GM10266 (cell line): ENCODE measurements at regions not wholly inside any gene's neighbourhood (a gene's known extent, or its start where the extent isn't known, plus 50 kb on each side); places are given as distances from the start of the nearest gene placed in this dataset.

ENCODE experiments used
- DNase-seq: peaks from one replicate; pipeline ENCODE4 v3.0.0; 2012; ENCODE audit errors: extremely low spot score
- CTCF ChIP-seq: IDR thresholded peaks from 2 replicates; pipeline ENCODE4 v1.5.1; 2012; ENCODE audit warnings: mild to moderate bottlenecking, low read depth; ENCODE audit not compliant: control insufficient read depth, insufficient read depth; ENCODE audit errors: missing control alignments

GRCh38 chr17:71905376-71906031 is 215.3 kb upstream of the SOX9 start:
- TF ChIP-seq CTCF: no peak
- no peak for DNase-seq

- DNase-seq: no peak
- no peak for TF ChIP-seq CTCF
Measured at GRCh38 chr17:71909155-71909554, 211.7 kb upstream of the SOX9 start.

- TF ChIP-seq CTCF: no peak
Measured at GRCh38 chr17:71910002-71910401, 210.8 kb upstream of the SOX9 start.

GRCh38 chr17:71914042-71914441 is 206.8 kb upstream of the SOX9 start:
- no peak for TF ChIP-seq CTCF
- no peak for DNase-seq

More at GRCh38 chr17:71910002-71910401, 210.8 kb upstream of the SOX9 start:
- DNase-seq: no peak

GRCh38 chr17:71914812-71915211 is 206.0 kb upstream of the SOX9 start:
- no peak for TF ChIP-seq CTCF
- no peak for DNase-seq

- TF ChIP-seq CTCF: no peak
- DNase-seq: no peak
Measured at GRCh38 chr17:71917715-71918114, 203.1 kb upstream of the SOX9 start.

- TF ChIP-seq CTCF: no peak
- DNase-seq: no peak
Measured at GRCh38 chr17:71919186-71919585, 201.6 kb upstream of the SOX9 start.
